Endothelial cell (in vitro differentiated cells): ENCODE measurements at regions not wholly inside any gene's neighbourhood (a gene's known extent, or its start where the extent isn't known, plus 50 kb on each side); places are given as distances from the start of the nearest gene placed in this dataset.

Experiments
- DNase-seq: peaks from one replicate; pipeline ENCODE4 v3.0.0; 2021; ENCODE audit warnings: low spot score
- H3K27ac Mint-ChIP-seq: one replicate; pipeline ENCODE4 v1.8.0; 2021; ENCODE audit warnings: mixed read lengths, inconsistent platforms; ENCODE audit not compliant: unreplicated experiment
- H3K27me3 Mint-ChIP-seq: one replicate; pipeline ENCODE4 v1.8.0; 2021; ENCODE audit warnings: mild to moderate bottlenecking, moderate library complexity, mixed read lengths, inconsistent platforms; ENCODE audit not compliant: unreplicated experiment
- H3K36me3 Mint-ChIP-seq: one replicate; pipeline ENCODE4 v1.8.0; 2021; ENCODE audit warnings: mild to moderate bottlenecking, low read depth, mixed read lengths, inconsistent platforms; ENCODE audit not compliant: unreplicated experiment
- H3K4me1 Mint-ChIP-seq: one replicate; pipeline ENCODE4 v1.8.0; 2021; ENCODE audit warnings: mild to moderate bottlenecking, mixed read lengths, inconsistent platforms; ENCODE audit not compliant: unreplicated experiment
- H3K4me3 Mint-ChIP-seq: one replicate; pipeline ENCODE4 v1.8.0; 2021; ENCODE audit warnings: mild to moderate bottlenecking, mixed read lengths, inconsistent platforms; ENCODE audit not compliant: unreplicated experiment
- H3K9me3 Mint-ChIP-seq: one replicate; pipeline ENCODE4 v1.8.0; 2021; ENCODE audit warnings: mixed read lengths, inconsistent platforms; ENCODE audit not compliant: unreplicated experiment
- TF ChIP-seq, protein P1 (sequence below): fragments of 200-600 bp; sonication (generic); IDR thresholded peaks from one replicate; pipeline ENCODE4 v1.5.0; 2021; ENCODE audit warnings: antibody characterized with exemption; ENCODE audit not compliant: unreplicated experiment

DNA sequence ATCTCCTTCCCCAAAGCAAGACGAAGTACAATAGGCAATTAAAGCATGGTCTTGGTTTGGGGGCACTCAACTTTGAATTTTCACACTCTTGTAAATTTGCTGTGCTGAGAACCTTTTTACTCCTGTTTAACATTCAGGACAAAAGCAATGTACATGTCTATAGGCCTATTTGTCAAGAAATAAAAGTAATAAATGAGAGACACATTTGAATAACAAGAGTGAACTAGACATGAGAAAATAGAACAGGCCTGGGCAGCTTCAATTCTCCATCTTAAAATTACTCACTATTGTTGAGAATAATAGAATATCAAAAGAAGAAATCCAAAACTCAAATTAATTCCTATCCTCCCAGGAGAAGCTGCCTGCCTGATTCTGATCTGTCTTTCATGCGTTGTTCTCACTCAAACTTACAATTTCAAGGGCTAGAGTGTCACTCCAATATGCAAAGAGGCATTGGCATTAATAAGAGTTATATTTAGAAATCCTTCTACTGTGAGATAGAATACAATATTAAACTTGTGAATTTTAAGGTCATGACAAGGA, 192.9 kb upstream of the CCNG1 start:
- TF ChIP-seq, protein P1, sequence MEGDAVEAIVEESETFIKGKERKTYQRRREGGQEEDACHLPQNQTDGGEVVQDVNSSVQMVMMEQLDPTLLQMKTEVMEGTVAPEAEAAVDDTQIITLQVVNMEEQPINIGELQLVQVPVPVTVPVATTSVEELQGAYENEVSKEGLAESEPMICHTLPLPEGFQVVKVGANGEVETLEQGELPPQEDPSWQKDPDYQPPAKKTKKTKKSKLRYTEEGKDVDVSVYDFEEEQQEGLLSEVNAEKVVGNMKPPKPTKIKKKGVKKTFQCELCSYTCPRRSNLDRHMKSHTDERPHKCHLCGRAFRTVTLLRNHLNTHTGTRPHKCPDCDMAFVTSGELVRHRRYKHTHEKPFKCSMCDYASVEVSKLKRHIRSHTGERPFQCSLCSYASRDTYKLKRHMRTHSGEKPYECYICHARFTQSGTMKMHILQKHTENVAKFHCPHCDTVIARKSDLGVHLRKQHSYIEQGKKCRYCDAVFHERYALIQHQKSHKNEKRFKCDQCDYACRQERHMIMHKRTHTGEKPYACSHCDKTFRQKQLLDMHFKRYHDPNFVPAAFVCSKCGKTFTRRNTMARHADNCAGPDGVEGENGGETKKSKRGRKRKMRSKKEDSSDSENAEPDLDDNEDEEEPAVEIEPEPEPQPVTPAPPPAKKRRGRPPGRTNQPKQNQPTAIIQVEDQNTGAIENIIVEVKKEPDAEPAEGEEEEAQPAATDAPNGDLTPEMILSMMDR: no peak
- Mint-ChIP-seq H3K4me3 (no peak overlapping the region), H3K27ac (no peak overlapping the region), H3K27me3 (no peaks in the 10 kb centered on the region), H3K36me3 (no peaks in the 10 kb centered on the region), H3K9me3 (no peaks in the 10 kb centered on the region), H3K4me1 (no peaks in the 10 kb centered on the region)
- no peak for DNase-seq

DNA sequence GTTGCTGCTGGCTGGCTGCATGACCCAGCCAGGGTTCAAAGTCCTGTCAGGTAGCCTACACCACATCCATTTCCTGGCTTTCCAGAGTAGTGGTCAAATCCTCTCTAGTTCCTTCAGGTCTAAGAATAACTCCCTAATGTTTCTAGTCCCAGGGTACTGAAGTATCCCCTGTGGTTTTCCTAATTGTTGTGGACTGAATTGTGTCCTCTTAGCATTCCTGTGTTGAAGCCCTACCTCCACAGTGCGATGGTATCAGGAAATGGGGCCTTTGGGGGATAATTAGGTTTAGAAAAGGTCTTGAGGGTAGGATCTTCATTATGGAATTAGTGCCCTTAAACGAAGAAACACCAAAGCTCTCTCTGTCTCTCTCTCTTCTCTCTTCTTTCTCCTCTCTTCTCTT, 191.8 kb upstream of the CCNG1 start:
- H3K4me3 Mint-ChIP-seq: no peak overlapping the region
- TF ChIP-seq, protein P1: no peak
- H3K27ac Mint-ChIP-seq: no peak overlapping the region
- no peaks in the 10 kb centered on the region for H3K9me3 Mint-ChIP-seq
- no peaks in the 10 kb centered on the region for H3K4me1 Mint-ChIP-seq
- H3K36me3 Mint-ChIP-seq: no peaks in the 10 kb centered on the region
- no peak for DNase-seq
- no peaks in the 10 kb centered on the region for H3K27me3 Mint-ChIP-seq

DNA sequence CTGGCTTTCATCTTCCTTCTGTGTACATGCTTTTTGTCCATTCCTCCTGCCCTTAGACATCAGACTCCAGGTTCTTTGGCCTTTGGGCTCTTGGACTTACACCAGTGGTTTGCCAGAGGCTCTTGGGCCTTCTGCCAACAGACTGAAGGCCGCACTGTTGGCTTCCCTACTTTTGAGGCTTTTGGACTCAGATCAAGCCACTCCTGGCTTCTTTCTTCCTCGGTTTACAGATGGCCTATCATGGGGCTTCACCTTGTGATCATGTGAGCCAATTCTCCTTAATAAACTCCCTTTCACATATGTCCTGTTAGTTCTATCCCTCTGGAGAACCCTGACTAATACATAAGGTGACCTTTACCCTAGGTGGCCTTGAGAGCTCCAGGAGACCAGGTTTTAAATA, 189.1 kb upstream of the CCNG1 start:
- no peaks in the 10 kb centered on the region for H3K36me3 Mint-ChIP-seq
- no peaks in the 10 kb centered on the region for H3K27me3 Mint-ChIP-seq
- no peak overlapping the region for H3K27ac Mint-ChIP-seq
- DNase-seq: no peak
- no peaks in the 10 kb centered on the region for H3K4me1 Mint-ChIP-seq
- no peaks in the 10 kb centered on the region for H3K9me3 Mint-ChIP-seq
- no peak overlapping the region for H3K4me3 Mint-ChIP-seq
- TF ChIP-seq, protein P1: no peak

DNA sequence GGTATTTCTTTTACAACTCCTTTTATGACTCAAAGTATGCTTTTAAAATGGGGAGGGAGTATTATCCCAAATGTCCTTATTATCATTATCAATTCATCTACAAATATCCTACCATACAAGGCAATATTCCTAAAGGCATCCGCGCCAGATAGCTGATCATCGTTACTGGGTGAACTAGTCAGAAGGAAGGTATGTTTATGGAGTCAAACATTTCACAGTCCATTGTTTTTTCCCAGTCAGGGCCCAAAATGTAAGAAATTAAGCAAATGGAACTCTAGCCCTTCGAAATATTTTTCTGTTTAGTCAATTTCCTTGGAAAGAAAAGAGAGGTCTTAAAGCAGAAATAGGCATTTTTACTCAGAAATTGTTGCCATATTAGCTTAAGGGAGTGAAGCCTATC, 188.5 kb upstream of the CCNG1 start:
- no peak overlapping the region for H3K4me3 Mint-ChIP-seq
- no peak overlapping the region for H3K27ac Mint-ChIP-seq
- no peak for DNase-seq
- no peaks in the 10 kb centered on the region for H3K4me1 Mint-ChIP-seq
- no peaks in the 10 kb centered on the region for H3K9me3 Mint-ChIP-seq
- H3K27me3 Mint-ChIP-seq: no peaks in the 10 kb centered on the region
- H3K36me3 Mint-ChIP-seq: no peaks in the 10 kb centered on the region
- TF ChIP-seq, protein P1: no peak

DNA sequence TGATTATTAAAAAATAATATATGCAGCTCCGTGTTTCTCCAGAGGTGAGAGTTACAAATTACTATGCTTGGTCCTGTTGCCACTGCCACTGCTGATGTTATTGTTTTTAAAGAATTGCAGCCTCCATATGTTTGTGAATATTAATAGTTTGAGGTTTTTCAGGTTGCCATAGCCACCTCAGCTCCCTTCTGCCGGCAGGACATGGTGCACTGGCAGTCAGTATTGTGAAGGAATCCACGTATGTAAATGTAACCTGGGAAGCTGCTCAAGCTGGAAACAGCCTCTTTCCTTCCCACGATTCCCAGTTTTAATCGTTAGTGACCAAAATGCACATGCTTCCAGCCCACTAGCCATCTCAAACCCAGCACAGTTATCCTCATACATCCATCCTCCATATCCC, 184.4 kb upstream of the CCNG1 start:
- DNase-seq: no peak
- TF ChIP-seq, protein P1: no peak
- Mint-ChIP-seq H3K27ac (no peak overlapping the region), H3K27me3 (no peaks in the 10 kb centered on the region), H3K9me3 (no peaks in the 10 kb centered on the region), H3K36me3 (no peaks in the 10 kb centered on the region), H3K4me3 (no peak overlapping the region), H3K4me1 (no peaks in the 10 kb centered on the region)
